Adrenal gland (tissue), 9 donors: ENCODE measurements at regions not wholly inside any gene's neighbourhood (a gene's known extent, or its start where the extent isn't known, plus 50 kb on each side); places are given as distances from the start of the nearest gene placed in this dataset.
"Not testable (repeated sequence)": the region's sequence is repeated elsewhere in the genome, so short reads cannot be mapped to it uniquely, and the experiment has no call there.

ENCODE experiments used
- DNase-seq, 7 donors: peaks; one replicate each; pipeline ENCODE4 v3.0.0-alpha.2; 2019 to 2020
- H3K27ac ChIP-seq, 5 donors: fragments of 200-600 bp; sonication (generic) in 4 of 5; 1 replicate in 3 of 5; 2 replicates in 2 of 5; pipeline versions ENCODE4 v1.5.1 to v1.8.0; 2016 to 2020; ENCODE audit warnings: mild to moderate bottlenecking in 1 of 5
- H3K27me3 ChIP-seq: fragments of 200-600 bp; 2 replicates; pipeline ENCODE4 v1.8.0; 2021
- H3K36me3 ChIP-seq, 2 donors: fragments of 200-600 bp; replicated peaks in 1 of 2; 1 replicate in 1 of 2; 2 replicates in 1 of 2; pipeline versions ENCODE4 v1.5.1 to v1.8.0; 2018 to 2022
- H3K4me1 ChIP-seq, 2 donors: fragments of 200-600 bp; replicated peaks in 1 of 2; 1 replicate in 1 of 2; 2 replicates in 1 of 2; pipeline versions ENCODE4 v1.5.1 to v1.8.0; 2018 to 2021
- H3K4me3 ChIP-seq, 4 donors: fragments of 200-600 bp; sonication (generic) in 3 of 4; one replicate each; pipeline ENCODE4 v1.5.1; 2016 to 2018
- H3K9me3 ChIP-seq, 3 donors: fragments of 200-600 bp; sonication (generic) in 1 of 3; replicated peaks in 1 of 3; 1 replicate in 2 of 3; 2 replicates in 1 of 3; pipeline versions ENCODE4 v1.5.1 to v1.8.0; 2016 to 2021
- CTCF ChIP-seq, 6 experiments: fragments of 450-650 bp in 4 of 6; fragments of 200-600 bp in 2 of 6; sonication (generic) in 1 of 6; IDR thresholded peaks; 1 replicate in 5 of 6; 2 replicates in 1 of 6; pipeline versions ENCODE4 v1.5.1 to v1.8.0; 2016 to 2021; ENCODE audit warnings: antibody characterized with exemption in 6 of 6, mild to moderate bottlenecking in 2 of 6, moderate library complexity in 1 of 6
- POLR2A ChIP-seq, 2 donors: fragments of 450-650 bp; IDR thresholded peaks; one replicate each; pipeline ENCODE4 v1.6.1; 2017; ENCODE audit warnings: antibody characterized with exemption in 2 of 2, mild to moderate bottlenecking in 2 of 2, moderate library complexity in 1 of 2
- WGBS, 4 donors: extraction: QIAGEN DNeasy Blood & Tissue Kit in 2 of 4; methylation state at CpG; one replicate each; pipeline versions ENCODE4 v1.1.5 to v1.1.7; 2013 to 2017; 5-methylcytosine and 5-hydroxymethylcytosine counted together
- intact Hi-C, 2 donors: fragments of 100-400 bp; cut with DNase I; formaldehyde crosslinking; loops; one replicate each; pipeline versions ENCODE4 v1.14.1 to v1.15.0; 2022 to 2023
- donor health status: healthy with polysubstance abuse.
- donor health status: Bipolar disorder and iron deficiency.
- donor health status: DM: yes; HTN: yes; CAD: no.
- donor health status: DM: no; HTN: no; CAD: no.
- donor health status: DM: no; HTN: no; CAD: no.

- intact Hi-C loops: no loop called here
- Histone ChIP-seq H3K36me3 (no peaks in the 10 kb centered on the region), H3K27ac (no peak overlapping the region), H3K27me3 (no peaks in the 10 kb centered on the region), H3K4me3 (no peak overlapping the region), H3K4me1 (no peaks in the 10 kb centered on the region), H3K9me3 (no peaks in the 10 kb centered on the region)
- 50 to 100% (median 64%) methylated on average over 1 to 3 of the region's 3 CpGs for WGBS, 4 donors
- no peak for DNase-seq
- TF ChIP-seq POLR2A (IDR thresholded peaks at IDR 0.05) (no peak), CTCF (IDR thresholded peaks at IDR 0.05) (no peak)
Observed at GRCh38 chrX:82775426-82775825, 732.7 kb upstream of the POU3F4 start.

- H3K4me3 ChIP-seq: no peak overlapping the region
- 58 to 77% (median 65%) methylated on average over 3 to 4 of the region's 4 CpGs for WGBS, 4 donors
- no peaks in the 10 kb centered on the region for H3K36me3 ChIP-seq
- peaks cover 7% of the 10 kb centered on the region for H3K27me3 ChIP-seq
- no peak for TF ChIP-seq POLR2A (IDR thresholded peaks at IDR 0.05)
- no peak for TF ChIP-seq CTCF (IDR thresholded peaks at IDR 0.05)
- intact Hi-C loops: no loop called here
- no peak for DNase-seq
- H3K27ac ChIP-seq: no peak overlapping the region
- H3K4me1 ChIP-seq: no peaks in the 10 kb centered on the region
- no peaks in the 10 kb centered on the region for H3K9me3 ChIP-seq
Observed at GRCh38 chrX:82782014-82782413, 726.1 kb upstream of the POU3F4 start.

- intact Hi-C loops, H3K27ac ChIP-seq, H3K36me3 ChIP-seq, H3K9me3 ChIP-seq, H3K4me1 ChIP-seq, H3K4me3 ChIP-seq, DNase-seq, H3K27me3 ChIP-seq: not testable (repeated sequence)
- 75 to 88% (median 84%) methylated on average over 4 to 5 of the region's 5 CpGs for WGBS, 4 donors
Observed at GRCh38 chrX:82812902-82813301, 695.2 kb upstream of the POU3F4 start.

GRCh38 chrX:82813671-82814078 lies 694.4 kb upstream of the POU3F4 start:
- no peaks in the 10 kb centered on the region for H3K36me3 ChIP-seq
- H3K27ac ChIP-seq: no peak overlapping the region
- TF ChIP-seq CTCF (IDR thresholded peaks at IDR 0.05) (no peak), POLR2A (IDR thresholded peaks at IDR 0.05) (no peak)
- intact Hi-C loops: no loop called here
- DNase-seq: no peak
- 15 to 44% (median 23%) methylated on average over 1 of the region's 1 CpG for WGBS, 4 donors
- no peaks in the 10 kb centered on the region for H3K27me3 ChIP-seq
- no peaks in the 10 kb centered on the region for H3K9me3 ChIP-seq
- no peak overlapping the region for H3K4me3 ChIP-seq
- no peaks in the 10 kb centered on the region for H3K4me1 ChIP-seq

GRCh38 chrX:82816001-82816400 lies 692.1 kb upstream of the POU3F4 start:
- no peaks in the 10 kb centered on the region for H3K27me3 ChIP-seq
- 63 to 76% (median 69%) methylated on average over 3 of the region's 3 CpGs for WGBS, 4 donors
- no peak overlapping the region for H3K4me3 ChIP-seq
- no peaks in the 10 kb centered on the region for H3K36me3 ChIP-seq
- TF ChIP-seq CTCF (IDR thresholded peaks at IDR 0.05): no peak
- no peak for TF ChIP-seq POLR2A (IDR thresholded peaks at IDR 0.05)
- no peaks in the 10 kb centered on the region for H3K4me1 ChIP-seq
- no peak for DNase-seq
- no peak overlapping the region for H3K27ac ChIP-seq
- H3K9me3 ChIP-seq: no peaks in the 10 kb centered on the region
- intact Hi-C loops: no loop called here
